HL-60 (cell line): ENCODE measurements at regions not wholly inside any gene's neighbourhood (a gene's known extent, or its start where the extent isn't known, plus 50 kb on each side); places are given as distances from the start of the nearest gene placed in this dataset.

ENCODE experiments used
- DNase-seq, 2 experiments: peaks; one replicate each; pipeline ENCODE4 v3.0.0-alpha.2; 2010 to 2020; ENCODE audit warnings: low read depth in 1 of 2, low spot score in 1 of 2
- H3K27ac ChIP-seq: fragments of 250-450 bp; sonication (Bioruptor Pico); replicated peaks from 2 replicates; pipeline ENCODE4 v1.5.1; 2020; ENCODE audit warnings: mild to moderate bottlenecking, moderate library complexity
- H3K27me3 ChIP-seq: fragments of 250-450 bp; sonication (Bioruptor Pico); 2 replicates; pipeline ENCODE4 v1.5.1; 2021; ENCODE audit warnings: mild to moderate bottlenecking, moderate library complexity; ENCODE audit not compliant: insufficient read depth, poor library complexity, severe bottlenecking
- H3K4me3 ChIP-seq: replicated peaks from 2 replicates; pipeline ENCODE4 v1.5.1; 2011; ENCODE audit warnings: mild to moderate bottlenecking, control low read depth, low read length; ENCODE audit not compliant: insufficient read depth
- CTCF ChIP-seq: IDR thresholded peaks from one replicate; pipeline ENCODE4 v1.5.1; 2011; ENCODE audit warnings: low read length, control low read depth, inconsistent platforms; ENCODE audit not compliant: insufficient read depth
- GABPA ChIP-seq: IDR thresholded peaks from 2 replicates; pipeline ENCODE4 v1.6.1; 2012; ENCODE audit warnings: low read depth
- POLR2AphosphoS5 ChIP-seq: IDR thresholded peaks from 2 replicates; pipeline ENCODE4 v1.6.1; 2012; ENCODE audit warnings: low read depth
- REST ChIP-seq: IDR thresholded peaks from 2 replicates; pipeline ENCODE4 v1.6.1; 2012; ENCODE audit warnings: low read depth; ENCODE audit not compliant: insufficient replicate concordance
- SPI1 ChIP-seq: IDR thresholded peaks from 2 replicates; pipeline ENCODE4 v1.6.1; 2012; ENCODE audit warnings: low read depth, mild to moderate bottlenecking, borderline replicate concordance

- H3K27me3 ChIP-seq = no peaks in the 10 kb centered on the region
- no peak for DNase-seq
- no peak overlapping the region for H3K27ac ChIP-seq
- H3K4me3 ChIP-seq = no peak overlapping the region
- TF ChIP-seq GABPA = no peak
- TF ChIP-seq SPI1 = no peak
- TF ChIP-seq REST = no peak
- TF ChIP-seq CTCF = no peak
- TF ChIP-seq POLR2AphosphoS5 = no peak
These were observed 267.2 kb downstream of the ZEB2 start for GRCh38 chr2:144252694-144253093.

- no peak overlapping the region for H3K27ac ChIP-seq
- H3K4me3 ChIP-seq = no peak overlapping the region
- no peak for TF ChIP-seq SPI1
- TF ChIP-seq GABPA = no peak
- TF ChIP-seq POLR2AphosphoS5 = no peak
- no peak for TF ChIP-seq CTCF
- no peak for TF ChIP-seq REST
- no peak for DNase-seq
- H3K27me3 ChIP-seq = no peaks in the 10 kb centered on the region
These were observed 270.8 kb downstream of the ZEB2 start for GRCh38 chr2:144249035-144249637.

- no peak overlapping the region for H3K27ac ChIP-seq
- TF ChIP-seq POLR2AphosphoS5 = no peak
- TF ChIP-seq SPI1 = no peak
- no peak for TF ChIP-seq REST
- no peak for TF ChIP-seq GABPA
- no peak for TF ChIP-seq CTCF
- no peak overlapping the region for H3K4me3 ChIP-seq
- no peak for DNase-seq
- H3K27me3 ChIP-seq = no peaks in the 10 kb centered on the region
These were observed 271.4 kb downstream of the ZEB2 start for GRCh38 chr2:144248350-144249034.
